ENCODE measurements at regions not wholly inside any gene's neighbourhood (a gene's known extent, or its start where the extent isn't known, plus 50 kb on each side); places are given as distances from the start of the nearest gene placed in this dataset.
"Not testable (repeated sequence)": the region's sequence is repeated elsewhere in the genome, so short reads cannot be mapped to it uniquely, and the experiment has no call there.

- no peak overlapping the region for H3K4me3 ChIP-seq (ENCODE audit: low read length)
- H3K9ac ChIP-seq (ENCODE audit: low read length) = no peak overlapping the region
- H3K27me3 ChIP-seq (ENCODE audit: control insufficient read depth, insufficient read depth, low read length) = no peaks in the 10 kb centered on the region
- no peaks in the 10 kb centered on the region for H3K36me3 ChIP-seq (ENCODE audit: control insufficient read depth, insufficient read depth, low read length)
- H3K4me1 ChIP-seq (ENCODE audit: control insufficient read depth, insufficient read depth, low read length) = no peaks in the 10 kb centered on the region
- H3K27ac ChIP-seq (ENCODE audit: low read depth, low read length) = no peak overlapping the region
Observed at GRCh38 chr2:21887881-21888280, 764.1 kb downstream of the TDRD15 start.

DNA sequence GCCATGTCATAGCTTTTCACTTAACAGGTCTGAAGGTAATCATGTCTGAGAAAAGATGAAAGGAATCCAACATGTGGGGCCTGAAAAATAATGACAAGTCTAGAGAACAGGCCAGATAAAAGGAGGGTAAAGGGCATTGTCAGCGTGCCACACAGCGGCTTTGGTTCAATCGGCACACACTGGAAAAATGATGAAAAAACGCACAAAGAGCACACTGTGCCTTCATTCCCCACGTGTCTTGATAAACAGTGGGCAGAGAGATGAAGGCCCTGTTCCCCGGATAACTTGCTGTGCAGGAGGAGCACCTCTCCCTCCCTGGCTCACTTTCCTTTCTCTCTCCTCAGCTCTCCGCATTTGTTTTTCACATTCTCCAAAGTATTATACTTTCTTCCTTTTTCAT is 766.3 kb downstream of the TDRD15 start:
- H3K36me3 ChIP-seq (ENCODE audit: control insufficient read depth, insufficient read depth, low read length) = no peaks in the 10 kb centered on the region
- no peaks in the 10 kb centered on the region for H3K27me3 ChIP-seq (ENCODE audit: control insufficient read depth, insufficient read depth, low read length)
- no peak overlapping the region for H3K27ac ChIP-seq (ENCODE audit: low read depth, low read length)
- H3K4me1 ChIP-seq (ENCODE audit: control insufficient read depth, insufficient read depth, low read length) = no peaks in the 10 kb centered on the region
- no peak overlapping the region for H3K9ac ChIP-seq (ENCODE audit: low read length)
- H3K4me3 ChIP-seq (ENCODE audit: low read length) = no peak overlapping the region

DNA sequence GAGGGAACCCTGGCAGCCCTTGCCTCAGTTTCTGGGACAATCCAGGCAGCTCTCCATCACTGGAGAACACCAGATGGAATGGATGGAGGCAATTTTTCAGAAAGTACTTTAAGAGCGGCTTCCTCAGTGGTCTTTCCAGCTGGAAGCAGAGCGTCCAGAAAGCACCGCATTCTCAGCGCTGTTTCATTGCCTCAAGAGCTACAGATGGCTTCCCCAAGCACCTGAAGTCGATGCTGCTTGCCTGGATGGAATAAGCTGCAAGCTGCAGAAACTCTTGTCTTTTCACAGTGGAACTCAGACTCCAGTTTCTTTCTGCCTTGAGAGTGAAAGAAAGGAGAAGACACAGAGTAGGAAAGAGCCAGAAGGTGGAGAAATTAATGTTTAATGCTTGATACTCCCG is 766.9 kb downstream of the TDRD15 start:
- Histone ChIP-seq H3K4me1 (ENCODE audit: control insufficient read depth, insufficient read depth, low read length) (no peaks in the 10 kb centered on the region), H3K4me3 (ENCODE audit: low read length) (no peak overlapping the region), H3K36me3 (ENCODE audit: control insufficient read depth, insufficient read depth, low read length) (no peaks in the 10 kb centered on the region), H3K9ac (ENCODE audit: low read length) (no peak overlapping the region), H3K27me3 (ENCODE audit: control insufficient read depth, insufficient read depth, low read length) (no peaks in the 10 kb centered on the region), H3K27ac (ENCODE audit: low read depth, low read length) (no peak overlapping the region)

GRCh38 chr2:21891191-21891590 is 767.4 kb downstream of the TDRD15 start:
- Histone ChIP-seq H3K4me3 (ENCODE audit: low read length) (no peak overlapping the region), H3K4me1 (ENCODE audit: control insufficient read depth, insufficient read depth, low read length) (no peaks in the 10 kb centered on the region), H3K27ac (ENCODE audit: low read depth, low read length) (no peak overlapping the region), H3K27me3 (ENCODE audit: control insufficient read depth, insufficient read depth, low read length) (no peaks in the 10 kb centered on the region), H3K36me3 (ENCODE audit: control insufficient read depth, insufficient read depth, low read length) (no peaks in the 10 kb centered on the region), H3K9ac (ENCODE audit: low read length) (no peak overlapping the region)

DNA sequence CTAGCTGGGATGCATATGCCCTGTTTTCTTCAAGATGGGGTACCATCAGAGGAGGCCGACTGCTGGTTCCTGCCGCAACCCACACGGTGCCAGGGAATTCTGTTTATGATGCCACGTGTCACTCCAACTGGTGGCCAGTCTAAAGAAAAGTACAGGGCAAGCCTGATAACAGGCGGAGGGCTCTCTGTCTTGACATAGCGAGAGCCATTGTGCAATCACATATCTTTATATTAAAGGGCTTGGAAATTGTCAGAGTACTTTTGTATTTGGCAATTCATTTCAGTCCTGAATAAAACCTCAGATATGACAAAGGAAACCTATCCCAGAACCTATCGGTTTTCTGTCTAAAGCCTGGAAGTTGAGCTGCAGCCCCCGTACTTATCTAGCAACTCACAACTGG is 768.4 kb downstream of the TDRD15 start:
- Histone ChIP-seq H3K9ac (ENCODE audit: low read length) (no peak overlapping the region), H3K27me3 (ENCODE audit: control insufficient read depth, insufficient read depth, low read length) (no peaks in the 10 kb centered on the region), H3K27ac (ENCODE audit: low read depth, low read length) (no peak overlapping the region), H3K36me3 (ENCODE audit: control insufficient read depth, insufficient read depth, low read length) (no peaks in the 10 kb centered on the region), H3K4me3 (ENCODE audit: low read length) (no peak overlapping the region), H3K4me1 (ENCODE audit: control insufficient read depth, insufficient read depth, low read length) (no peaks in the 10 kb centered on the region)

DNA sequence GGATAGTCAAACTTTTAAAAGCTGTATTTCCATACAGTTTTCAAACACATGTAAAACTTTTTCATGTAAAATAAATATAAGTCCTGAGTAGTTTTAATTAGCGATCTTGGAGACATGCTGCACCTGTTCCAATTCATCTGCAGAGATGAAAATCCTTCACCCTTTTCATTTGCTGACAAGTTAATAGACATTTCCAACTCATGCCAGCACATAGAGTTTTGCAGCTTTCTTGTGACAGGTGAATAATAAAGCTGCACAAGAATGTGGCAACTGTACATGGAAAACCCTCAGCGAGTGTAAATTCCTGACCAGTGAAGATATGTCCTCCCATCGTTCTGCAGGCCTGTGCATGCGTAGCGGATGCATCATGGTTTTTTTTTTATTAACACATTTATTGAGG is 771.4 kb downstream of the TDRD15 start:
- no peaks in the 10 kb centered on the region for H3K27me3 ChIP-seq (ENCODE audit: control insufficient read depth, insufficient read depth, low read length)
- no peak overlapping the region for H3K9ac ChIP-seq (ENCODE audit: low read length)
- no peak overlapping the region for H3K27ac ChIP-seq (ENCODE audit: low read depth, low read length)
- H3K36me3 ChIP-seq (ENCODE audit: control insufficient read depth, insufficient read depth, low read length) = no peaks in the 10 kb centered on the region
- no peaks in the 10 kb centered on the region for H3K4me1 ChIP-seq (ENCODE audit: control insufficient read depth, insufficient read depth, low read length)
- no peak overlapping the region for H3K4me3 ChIP-seq (ENCODE audit: low read length)

DNA sequence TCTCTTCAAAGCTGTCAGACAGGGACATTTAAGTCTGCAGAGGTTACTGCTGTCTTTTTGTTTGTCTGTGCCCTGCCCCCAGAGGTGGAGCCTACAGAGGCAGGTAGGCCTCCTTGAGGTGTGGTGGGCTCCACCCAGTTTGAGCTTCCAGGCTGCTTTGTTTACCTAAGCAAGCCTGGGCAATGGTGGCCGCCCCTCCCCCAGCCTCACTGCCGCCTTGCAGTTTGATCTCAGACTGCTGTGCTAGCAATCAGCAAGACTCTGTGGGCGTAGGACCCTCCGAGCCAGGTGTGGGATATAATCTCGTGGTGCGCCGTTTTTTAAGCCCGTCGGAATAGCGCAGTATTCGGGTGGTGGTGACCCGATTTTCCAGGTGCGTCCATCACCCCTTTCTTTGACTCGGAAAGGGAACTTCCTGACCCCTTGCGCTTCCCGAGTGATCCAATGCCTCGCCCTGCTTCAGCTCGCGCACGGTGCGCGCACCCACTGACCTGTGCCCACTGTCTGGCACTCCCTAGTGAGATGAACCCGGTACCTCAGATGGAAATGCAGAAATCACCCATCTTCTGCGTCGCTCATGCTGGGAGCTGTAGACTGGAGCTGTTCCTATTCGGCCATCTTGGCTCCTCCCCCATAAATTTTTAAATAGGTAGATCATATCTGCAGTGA is 785.1 kb downstream of the TDRD15 start:
- not testable (repeated sequence) for H3K4me1 ChIP-seq (ENCODE audit: control insufficient read depth, insufficient read depth, low read length); H3K27me3 ChIP-seq (ENCODE audit: control insufficient read depth, insufficient read depth, low read length); H3K36me3 ChIP-seq (ENCODE audit: control insufficient read depth, insufficient read depth, low read length); H3K4me3 ChIP-seq (ENCODE audit: low read length); H3K9ac ChIP-seq (ENCODE audit: low read length); H3K27ac ChIP-seq (ENCODE audit: low read depth, low read length)

DNA sequence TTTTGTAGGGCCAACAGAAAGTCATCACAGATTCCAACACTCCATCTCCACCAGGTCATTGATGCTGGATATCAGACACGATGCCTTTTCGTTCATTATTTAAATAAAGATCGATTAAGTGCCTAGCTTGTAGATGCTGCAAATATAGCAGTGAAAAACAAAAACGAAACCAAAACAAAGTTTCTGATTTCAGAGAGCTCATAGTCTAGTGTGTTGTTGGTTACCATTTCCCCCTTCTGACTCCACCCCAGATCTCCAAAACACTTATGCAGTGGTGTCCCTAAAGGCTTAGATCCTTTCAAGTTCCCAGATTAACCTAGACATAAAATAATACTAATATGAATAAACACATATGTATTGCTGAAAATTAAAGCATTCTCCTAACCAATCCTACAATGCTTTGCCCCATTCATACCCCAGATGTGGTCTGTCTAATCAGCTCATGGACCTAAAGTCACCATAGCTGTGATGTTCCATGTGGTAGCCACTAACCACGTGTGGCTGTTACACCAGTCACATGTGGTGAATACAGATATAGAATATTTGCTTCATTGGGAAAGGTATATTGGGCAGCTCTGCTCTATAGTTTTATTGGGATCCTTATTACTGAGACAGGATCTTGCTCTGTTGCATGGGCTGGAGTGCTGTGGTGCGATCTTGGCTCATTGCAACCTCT is 787.2 kb downstream of the TDRD15 start:
- H3K36me3 ChIP-seq (ENCODE audit: control insufficient read depth, insufficient read depth, low read length) = no peaks in the 10 kb centered on the region
- H3K4me1 ChIP-seq (ENCODE audit: control insufficient read depth, insufficient read depth, low read length) = no peaks in the 10 kb centered on the region
- no peak overlapping the region for H3K27ac ChIP-seq (ENCODE audit: low read depth, low read length)
- H3K9ac ChIP-seq (ENCODE audit: low read length) = no peak overlapping the region
- no peaks in the 10 kb centered on the region for H3K27me3 ChIP-seq (ENCODE audit: control insufficient read depth, insufficient read depth, low read length)
- H3K4me3 ChIP-seq (ENCODE audit: low read length) = no peak overlapping the region

- H3K4me1 ChIP-seq (ENCODE audit: control insufficient read depth, insufficient read depth, low read length) = no peaks in the 10 kb centered on the region
- H3K36me3 ChIP-seq (ENCODE audit: control insufficient read depth, insufficient read depth, low read length) = no peaks in the 10 kb centered on the region
- H3K27me3 ChIP-seq (ENCODE audit: control insufficient read depth, insufficient read depth, low read length) = no peaks in the 10 kb centered on the region
- H3K27ac ChIP-seq (ENCODE audit: low read depth, low read length) = no peak overlapping the region
- H3K4me3 ChIP-seq (ENCODE audit: low read length) = no peak overlapping the region
- H3K9ac ChIP-seq (ENCODE audit: low read length) = no peak overlapping the region
Observed at GRCh38 chr2:21912405-21912804, 788.6 kb downstream of the TDRD15 start.

DNA sequence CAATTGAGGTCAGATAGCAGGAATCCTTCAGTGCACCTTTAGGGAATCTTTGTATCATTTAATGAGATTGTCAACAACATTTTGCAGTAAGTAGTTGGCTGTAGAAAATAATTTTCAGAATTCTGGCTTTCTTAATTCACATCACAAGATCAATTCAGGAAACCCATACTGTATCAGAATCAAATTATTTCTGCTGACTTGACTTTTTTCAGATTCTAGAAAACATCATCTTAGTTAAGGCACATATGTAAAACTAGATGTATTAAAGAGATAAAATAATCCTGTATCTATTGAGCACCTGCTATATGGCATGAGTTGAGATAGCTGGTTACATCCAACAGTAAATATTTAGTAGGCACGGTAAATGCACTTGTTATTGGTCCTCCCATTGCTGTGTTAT is 791.4 kb downstream of the TDRD15 start:
- no peaks in the 10 kb centered on the region for H3K36me3 ChIP-seq (ENCODE audit: control insufficient read depth, insufficient read depth, low read length)
- H3K9ac ChIP-seq (ENCODE audit: low read length) = no peak overlapping the region
- no peaks in the 10 kb centered on the region for H3K4me1 ChIP-seq (ENCODE audit: control insufficient read depth, insufficient read depth, low read length)
- H3K27ac ChIP-seq (ENCODE audit: low read depth, low read length) = no peak overlapping the region
- H3K27me3 ChIP-seq (ENCODE audit: control insufficient read depth, insufficient read depth, low read length) = no peaks in the 10 kb centered on the region
- H3K4me3 ChIP-seq (ENCODE audit: low read length) = no peak overlapping the region

GRCh38 chr2:21916934-21917522 is 793.3 kb downstream of the TDRD15 start:
- Histone ChIP-seq H3K4me1 (ENCODE audit: control insufficient read depth, insufficient read depth, low read length) (no peaks in the 10 kb centered on the region), H3K27ac (ENCODE audit: low read depth, low read length) (no peak overlapping the region), H3K4me3 (ENCODE audit: low read length) (no peak overlapping the region)

GRCh38 chr2:21920721-21921120 is 797.0 kb downstream of the TDRD15 start:
- H3K27me3 ChIP-seq (ENCODE audit: control insufficient read depth, insufficient read depth, low read length) = no peaks in the 10 kb centered on the region
- H3K4me3 ChIP-seq (ENCODE audit: low read length) = no peak overlapping the region
- no peak overlapping the region for H3K27ac ChIP-seq (ENCODE audit: low read depth, low read length)
- no peak overlapping the region for H3K9ac ChIP-seq (ENCODE audit: low read length)
- H3K4me1 ChIP-seq (ENCODE audit: control insufficient read depth, insufficient read depth, low read length) = no peaks in the 10 kb centered on the region
- H3K36me3 ChIP-seq (ENCODE audit: control insufficient read depth, insufficient read depth, low read length) = no peaks in the 10 kb centered on the region

More at GRCh38 chr2:21916934-21917522, 793.3 kb downstream of the TDRD15 start:
- Histone ChIP-seq H3K9ac (ENCODE audit: low read length) (no peak overlapping the region), H3K27me3 (ENCODE audit: control insufficient read depth, insufficient read depth, low read length) (no peaks in the 10 kb centered on the region), H3K36me3 (ENCODE audit: control insufficient read depth, insufficient read depth, low read length) (no peaks in the 10 kb centered on the region)

All from rectal smooth muscle tissue (tissue), 1 donor.